ENCODE measurements at regions not wholly inside any gene's neighbourhood (a gene's known extent, or its start where the extent isn't known, plus 50 kb on each side); places are given as distances from the start of the nearest gene placed in this dataset.

DNA sequence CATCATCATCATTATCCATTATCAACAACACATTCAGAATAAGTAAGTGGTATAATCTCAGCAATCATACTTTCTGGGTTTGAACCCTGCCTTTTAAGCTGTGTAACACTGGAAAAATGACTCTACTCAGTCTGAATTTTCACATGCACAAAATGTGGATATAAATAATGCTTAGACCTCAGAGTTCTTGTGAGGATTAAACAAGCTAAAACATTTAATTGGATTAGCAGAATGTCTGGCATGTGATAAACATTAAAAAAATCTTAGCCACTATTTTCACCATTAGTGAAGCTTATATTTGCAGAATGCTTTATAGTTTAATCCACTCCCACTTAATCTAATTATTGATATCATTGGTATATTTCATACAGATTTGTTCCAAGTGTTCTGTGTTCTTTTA lies 412.3 kb downstream of the RFC3 start:
- Histone ChIP-seq H3K4me1 (no peaks in the 10 kb centered on the region), H3K27ac (no peak overlapping the region), H3K36me3 (no peaks in the 10 kb centered on the region), H3K9me3 (no peaks in the 10 kb centered on the region), H3K4me3 (no peak overlapping the region), H3K27me3 (no peaks in the 10 kb centered on the region)
- TF ChIP-seq POLR2A (IDR thresholded peaks at IDR 0.05) (no peak), POLR2AphosphoS5 (IDR thresholded peaks at IDR 0.05; ENCODE audit: insufficient read depth in 1 of 2, low read depth in 1 of 2) (no peak)
- TF ChIP-seq, protein P1, sequence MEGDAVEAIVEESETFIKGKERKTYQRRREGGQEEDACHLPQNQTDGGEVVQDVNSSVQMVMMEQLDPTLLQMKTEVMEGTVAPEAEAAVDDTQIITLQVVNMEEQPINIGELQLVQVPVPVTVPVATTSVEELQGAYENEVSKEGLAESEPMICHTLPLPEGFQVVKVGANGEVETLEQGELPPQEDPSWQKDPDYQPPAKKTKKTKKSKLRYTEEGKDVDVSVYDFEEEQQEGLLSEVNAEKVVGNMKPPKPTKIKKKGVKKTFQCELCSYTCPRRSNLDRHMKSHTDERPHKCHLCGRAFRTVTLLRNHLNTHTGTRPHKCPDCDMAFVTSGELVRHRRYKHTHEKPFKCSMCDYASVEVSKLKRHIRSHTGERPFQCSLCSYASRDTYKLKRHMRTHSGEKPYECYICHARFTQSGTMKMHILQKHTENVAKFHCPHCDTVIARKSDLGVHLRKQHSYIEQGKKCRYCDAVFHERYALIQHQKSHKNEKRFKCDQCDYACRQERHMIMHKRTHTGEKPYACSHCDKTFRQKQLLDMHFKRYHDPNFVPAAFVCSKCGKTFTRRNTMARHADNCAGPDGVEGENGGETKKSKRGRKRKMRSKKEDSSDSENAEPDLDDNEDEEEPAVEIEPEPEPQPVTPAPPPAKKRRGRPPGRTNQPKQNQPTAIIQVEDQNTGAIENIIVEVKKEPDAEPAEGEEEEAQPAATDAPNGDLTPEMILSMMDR (IDR thresholded peaks at IDR 0.05), result no peak
- intact Hi-C loops (cut with DNase I), result no loop called here
- no peak for DNase-seq (ENCODE audit: extremely low spot score in 2 of 2)

DNA sequence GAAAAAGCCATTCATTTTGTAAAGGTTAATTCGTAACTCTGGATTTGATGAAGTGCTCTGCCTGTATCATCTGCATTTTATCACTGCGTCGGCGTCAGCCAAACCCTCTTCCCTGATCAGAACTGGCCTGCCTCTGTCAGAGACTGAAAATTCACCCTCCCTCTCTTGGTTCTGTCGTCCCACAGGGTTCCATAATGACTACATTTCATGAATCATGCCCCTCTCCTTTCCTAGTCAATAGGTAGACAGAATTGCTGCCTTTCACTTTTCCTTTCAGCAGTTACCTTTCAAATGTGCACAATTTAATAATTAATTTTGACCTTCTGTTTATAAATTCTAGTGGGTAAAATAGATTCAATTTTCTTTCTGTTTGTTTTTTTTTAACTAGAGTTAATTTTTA lies 423.4 kb downstream of the RFC3 start:
- TF ChIP-seq, protein P1 (IDR thresholded peaks at IDR 0.05), result no peak
- TF ChIP-seq POLR2A (IDR thresholded peaks at IDR 0.05) (no peak), POLR2AphosphoS5 (IDR thresholded peaks at IDR 0.05; ENCODE audit: insufficient read depth in 1 of 2, low read depth in 1 of 2) (no peak)
- H3K27me3 ChIP-seq, result no peaks in the 10 kb centered on the region
- H3K27ac ChIP-seq, result no peak overlapping the region
- H3K4me3 ChIP-seq, result no peak overlapping the region
- H3K4me1 ChIP-seq, result no peaks in the 10 kb centered on the region
- no peak for DNase-seq (ENCODE audit: extremely low spot score in 2 of 2)
- intact Hi-C loops (cut with DNase I), result no loop called here
- H3K36me3 ChIP-seq, result no peaks in the 10 kb centered on the region
- no peaks in the 10 kb centered on the region for H3K9me3 ChIP-seq

DNA sequence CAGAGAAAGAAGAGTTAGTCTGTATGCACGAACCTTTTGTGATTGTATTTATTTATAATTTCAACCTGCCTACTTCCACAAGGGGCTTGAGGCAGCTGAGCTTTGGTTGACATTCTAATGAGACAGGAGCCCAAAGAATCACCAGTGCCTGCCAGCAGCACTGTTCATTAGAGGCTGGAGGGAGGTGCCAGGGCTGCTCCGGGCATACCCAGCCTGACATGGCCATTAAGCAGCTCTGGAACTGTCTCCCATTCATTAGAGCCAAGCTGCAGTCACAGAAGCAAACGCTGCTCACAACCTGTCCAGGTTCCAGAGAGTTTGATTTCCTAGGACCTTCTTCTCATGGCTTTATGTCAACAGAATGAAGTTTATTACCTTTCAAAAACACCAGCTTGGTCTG lies 425.5 kb downstream of the RFC3 start:
- Histone ChIP-seq H3K36me3 (no peaks in the 10 kb centered on the region), H3K27me3 (no peaks in the 10 kb centered on the region), H3K27ac (no peak overlapping the region), H3K4me1 (no peaks in the 10 kb centered on the region), H3K9me3 (no peaks in the 10 kb centered on the region), H3K4me3 (no peak overlapping the region)
- intact Hi-C loops (cut with DNase I), result no loop called here
- no peak for DNase-seq (ENCODE audit: extremely low spot score in 2 of 2)
- TF ChIP-seq POLR2AphosphoS5 (IDR thresholded peaks at IDR 0.05; ENCODE audit: insufficient read depth in 1 of 2, low read depth in 1 of 2), result no peak
- TF ChIP-seq POLR2A (IDR thresholded peaks at IDR 0.05), result no peak
- TF ChIP-seq, protein P1 (IDR thresholded peaks at IDR 0.05), result no peak

DNA sequence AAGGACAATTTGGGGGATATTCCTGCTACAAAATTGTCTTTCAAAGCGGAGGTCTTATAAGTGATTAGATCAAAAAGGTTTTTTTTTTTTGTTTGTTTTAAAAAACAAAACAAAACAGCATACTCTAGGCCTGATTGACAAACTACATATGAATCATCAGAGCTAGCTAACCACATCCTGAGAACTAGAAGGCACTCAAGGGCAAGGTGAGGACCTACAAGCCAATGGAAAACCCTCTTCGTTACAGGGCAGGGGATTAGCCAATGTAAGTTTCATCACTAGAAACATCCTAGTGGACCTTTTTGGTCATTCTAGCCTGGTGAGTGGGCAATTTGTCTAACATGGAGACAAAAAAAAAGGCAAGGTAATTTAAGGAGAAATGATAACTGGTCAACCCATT lies 428.6 kb downstream of the RFC3 start:
- no peaks in the 10 kb centered on the region for H3K9me3 ChIP-seq
- H3K36me3 ChIP-seq, result no peaks in the 10 kb centered on the region
- H3K27ac ChIP-seq, result no peak overlapping the region
- intact Hi-C loops (cut with DNase I), result no loop called here
- no peak overlapping the region for H3K4me3 ChIP-seq
- no peaks in the 10 kb centered on the region for H3K4me1 ChIP-seq
- no peak for DNase-seq (ENCODE audit: extremely low spot score in 2 of 2)
- TF ChIP-seq POLR2A (IDR thresholded peaks at IDR 0.05) (no peak), POLR2AphosphoS5 (IDR thresholded peaks at IDR 0.05; ENCODE audit: insufficient read depth in 1 of 2, low read depth in 1 of 2) (no peak)
- TF ChIP-seq, protein P1 (IDR thresholded peaks at IDR 0.05), result no peak
- H3K27me3 ChIP-seq, result no peaks in the 10 kb centered on the region

DNA sequence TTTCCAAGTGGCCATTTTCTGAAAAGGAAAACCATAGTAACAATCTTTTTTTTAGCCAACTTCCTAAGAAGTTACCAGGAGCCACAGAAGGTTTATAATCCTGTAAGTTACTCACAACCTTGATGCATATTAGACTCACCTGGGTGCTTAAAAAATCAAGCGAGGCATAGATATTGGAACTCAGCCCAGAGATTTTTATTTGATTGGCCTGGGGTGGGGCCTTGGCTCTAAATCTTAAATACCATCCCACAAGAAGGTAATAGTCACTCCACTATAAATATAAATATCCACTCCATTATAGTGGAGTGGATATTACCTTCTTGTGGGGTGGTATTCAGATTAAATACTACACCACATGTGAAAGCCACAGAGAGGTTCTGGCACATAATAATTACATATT lies 429.6 kb downstream of the RFC3 start:
- Histone ChIP-seq H3K9me3 (no peaks in the 10 kb centered on the region), H3K27me3 (no peaks in the 10 kb centered on the region), H3K4me1 (no peaks in the 10 kb centered on the region), H3K27ac (no peak overlapping the region), H3K36me3 (no peaks in the 10 kb centered on the region), H3K4me3 (no peak overlapping the region)
- intact Hi-C loops (cut with DNase I), result no loop called here
- TF ChIP-seq, protein P1 (IDR thresholded peaks at IDR 0.05), result no peak
- TF ChIP-seq POLR2AphosphoS5 (IDR thresholded peaks at IDR 0.05; ENCODE audit: insufficient read depth in 1 of 2, low read depth in 1 of 2), result no peak
- no peak for TF ChIP-seq POLR2A (IDR thresholded peaks at IDR 0.05)
- no peak for DNase-seq (ENCODE audit: extremely low spot score in 2 of 2)

Data from vagina (tissue), 2 donors.